Fibroblast of the aortic adventitia (primary cell): ENCODE measurements at regions not wholly inside any gene's neighbourhood (a gene's known extent, or its start where the extent isn't known, plus 50 kb on each side); places are given as distances from the start of the nearest gene placed in this dataset.
A peak's percentile ranks its signal among the peaks of the same experiment; 100 is the strongest.

Experiments used
- DNase-seq: peaks from one replicate; pipeline ENCODE4 v3.0.0-alpha.2; 2010; ENCODE audit warnings: low read depth
- H3K4me3 ChIP-seq: 2 replicates; pipeline ENCODE4 v1.5.1; 2011; ENCODE audit warnings: low read depth, mild to moderate bottlenecking, control low read depth, low read length, moderate library complexity
- CTCF ChIP-seq: IDR thresholded peaks from 2 replicates; pipeline ENCODE4 v1.5.1; 2011; ENCODE audit warnings: mild to moderate bottlenecking, low read length, control low read depth, inconsistent platforms; ENCODE audit not compliant: insufficient read depth

GRCh38 chr14:83473416-83474235 is 1940.0 kb upstream of the SEL1L start:
- peak; percentile 1 for DNase-seq
- no peak overlapping the region for H3K4me3 ChIP-seq
- TF ChIP-seq CTCF: no peak

GRCh38 chr14:83478741-83479140 is 1945.1 kb upstream of the SEL1L start:
- no peak for DNase-seq
- H3K4me3 ChIP-seq: no peak overlapping the region
- TF ChIP-seq CTCF: no peak

GRCh38 chr14:83483063-83483462 is 1949.4 kb upstream of the SEL1L start:
- no peak overlapping the region for H3K4me3 ChIP-seq
- DNase-seq: no peak
- no peak for TF ChIP-seq CTCF

GRCh38 chr14:83485591-83485990 is 1951.9 kb upstream of the SEL1L start:
- TF ChIP-seq CTCF: no peak
- no peak for DNase-seq
- no peak overlapping the region for H3K4me3 ChIP-seq

GRCh38 chr14:83491091-83491490 is 1957.4 kb upstream of the SEL1L start:
- DNase-seq: no peak
- no peak overlapping the region for H3K4me3 ChIP-seq
- TF ChIP-seq CTCF: no peak

- peak; percentile 3 for DNase-seq
- no peak for TF ChIP-seq CTCF
- H3K4me3 ChIP-seq: no peak overlapping the region
Observed at GRCh38 chr14:83520837-83521236, 1987.2 kb upstream of the SEL1L start.

- DNase-seq: no peak
- no peak overlapping the region for H3K4me3 ChIP-seq
- no peak for TF ChIP-seq CTCF
Observed at GRCh38 chr14:83529531-83529930, 1995.9 kb upstream of the SEL1L start.
